ENCODE measurements at regions not wholly inside any gene's neighbourhood (a gene's known extent, or its start where the extent isn't known, plus 50 kb on each side); places are given as distances from the start of the nearest gene placed in this dataset.
"Not testable (repeated sequence)": the region's sequence is repeated elsewhere in the genome, so short reads cannot be mapped to it uniquely, and the experiment has no call there.

- H3K27ac ChIP-seq (ENCODE audit: low read length); H3K27me3 ChIP-seq (ENCODE audit: control insufficient read depth, insufficient read depth, low read length); H3K36me3 ChIP-seq (ENCODE audit: control insufficient read depth, insufficient read depth, low read length); H3K4me1 ChIP-seq (ENCODE audit: control insufficient read depth, insufficient read depth, low read length); DNase-seq (ENCODE audit: low read depth, low spot score); H3K4me3 ChIP-seq (ENCODE audit: low read length); H3K9me3 ChIP-seq (ENCODE audit: control insufficient read depth, insufficient read depth, low read length): not testable (repeated sequence)
- WGBS (ENCODE audit: insufficient coverage, insufficient read length) = no CpG with 5 or more reads among the region's 19 CpGs
Observed at GRCh38 chr16:58983181-58983965, 249.3 kb upstream of the GOT2 start.

GRCh38 chr16:58970775-58971174 is 236.7 kb upstream of the GOT2 start:
- DNase-seq (ENCODE audit: low read depth, low spot score) = no peak
- Histone ChIP-seq H3K36me3 (ENCODE audit: control insufficient read depth, insufficient read depth, low read length) (no peaks in the 10 kb centered on the region), H3K4me1 (ENCODE audit: control insufficient read depth, insufficient read depth, low read length) (no peaks in the 10 kb centered on the region), H3K4me3 (ENCODE audit: low read length) (no peak overlapping the region), H3K27me3 (ENCODE audit: control insufficient read depth, insufficient read depth, low read length) (no peaks in the 10 kb centered on the region), H3K27ac (ENCODE audit: low read length) (no peak overlapping the region), H3K9me3 (ENCODE audit: control insufficient read depth, insufficient read depth, low read length) (no peaks in the 10 kb centered on the region)
- no CpG with 5 or more reads among the region's 1 CpG for WGBS (ENCODE audit: insufficient coverage, insufficient read length)

- no peaks in the 10 kb centered on the region for H3K4me1 ChIP-seq (ENCODE audit: control insufficient read depth, insufficient read depth, low read length)
- H3K4me3 ChIP-seq (ENCODE audit: low read length) = no peak overlapping the region
- no peak for DNase-seq (ENCODE audit: low read depth, low spot score)
- H3K36me3 ChIP-seq (ENCODE audit: control insufficient read depth, insufficient read depth, low read length) = no peaks in the 10 kb centered on the region
- H3K9me3 ChIP-seq (ENCODE audit: control insufficient read depth, insufficient read depth, low read length) = no peaks in the 10 kb centered on the region
- no peaks in the 10 kb centered on the region for H3K27me3 ChIP-seq (ENCODE audit: control insufficient read depth, insufficient read depth, low read length)
- no CpG with 5 or more reads among the region's 3 CpGs for WGBS (ENCODE audit: insufficient coverage, insufficient read length)
- no peak overlapping the region for H3K27ac ChIP-seq (ENCODE audit: low read length)
Observed at GRCh38 chr16:58963479-58963878, 229.4 kb upstream of the GOT2 start.

DNA sequence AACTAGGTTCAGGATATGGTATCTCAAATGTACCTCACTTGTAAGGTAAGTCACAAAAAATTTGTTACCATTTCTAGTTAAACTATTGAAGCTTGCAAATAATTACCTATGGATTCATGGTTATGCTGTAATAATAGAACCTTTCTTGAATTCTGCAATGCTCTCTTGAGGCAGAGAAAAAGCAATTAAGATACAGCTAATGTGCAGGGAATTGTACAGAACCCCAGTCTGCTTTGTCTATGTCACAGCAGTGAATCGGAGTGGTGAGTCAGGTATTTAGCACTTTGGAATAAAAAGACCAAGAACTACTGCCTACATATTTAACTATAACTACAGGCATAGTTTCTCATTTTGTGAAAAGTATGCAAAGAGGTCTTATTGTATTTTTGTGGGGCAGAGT is 228.7 kb upstream of the GOT2 start:
- Histone ChIP-seq H3K27me3 (ENCODE audit: control insufficient read depth, insufficient read depth, low read length) (no peaks in the 10 kb centered on the region), H3K27ac (ENCODE audit: low read length) (no peak overlapping the region), H3K4me1 (ENCODE audit: control insufficient read depth, insufficient read depth, low read length) (no peaks in the 10 kb centered on the region), H3K9me3 (ENCODE audit: control insufficient read depth, insufficient read depth, low read length) (no peaks in the 10 kb centered on the region), H3K36me3 (ENCODE audit: control insufficient read depth, insufficient read depth, low read length) (no peaks in the 10 kb centered on the region), H3K4me3 (ENCODE audit: low read length) (no peak overlapping the region)
- DNase-seq (ENCODE audit: low read depth, low spot score) = no peak
- no CpG with 5 or more reads among the region's 1 CpG for WGBS (ENCODE audit: insufficient coverage, insufficient read length)

- H3K27me3 ChIP-seq (ENCODE audit: control insufficient read depth, insufficient read depth, low read length) = no peaks in the 10 kb centered on the region
- no peaks in the 10 kb centered on the region for H3K36me3 ChIP-seq (ENCODE audit: control insufficient read depth, insufficient read depth, low read length)
- DNase-seq (ENCODE audit: low read depth, low spot score) = peak; percentile 13
- H3K4me1 ChIP-seq (ENCODE audit: control insufficient read depth, insufficient read depth, low read length) = no peaks in the 10 kb centered on the region
- no CpG with 5 or more reads among the region's 4 CpGs for WGBS (ENCODE audit: insufficient coverage, insufficient read length)
- H3K9me3 ChIP-seq (ENCODE audit: control insufficient read depth, insufficient read depth, low read length) = no peaks in the 10 kb centered on the region
- H3K4me3 ChIP-seq (ENCODE audit: low read length) = no peak overlapping the region
- no peak overlapping the region for H3K27ac ChIP-seq (ENCODE audit: low read length)
Observed at GRCh38 chr16:58960484-58960883, 226.4 kb upstream of the GOT2 start.

DNA sequence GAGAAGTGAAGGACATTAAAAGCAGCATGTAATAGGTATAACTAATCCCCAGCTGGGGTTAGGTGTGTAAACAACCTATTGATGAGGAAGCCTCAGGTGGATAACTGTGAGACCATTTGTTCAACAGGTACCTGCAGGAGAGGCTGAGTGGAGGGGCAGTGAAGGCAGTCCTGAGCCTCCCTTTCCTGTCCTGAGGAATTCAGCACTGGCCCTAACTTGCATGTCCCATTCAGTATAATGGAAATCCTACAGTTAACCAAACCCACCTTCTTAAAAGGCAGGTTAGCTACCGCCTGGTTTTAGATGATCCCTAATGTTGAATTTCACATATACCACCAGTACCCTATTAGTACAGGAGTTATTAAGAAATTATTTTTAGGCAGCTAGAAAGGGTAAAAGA is 225.9 kb upstream of the GOT2 start:
- no peaks in the 10 kb centered on the region for H3K4me1 ChIP-seq (ENCODE audit: control insufficient read depth, insufficient read depth, low read length)
- H3K36me3 ChIP-seq (ENCODE audit: control insufficient read depth, insufficient read depth, low read length) = no peaks in the 10 kb centered on the region
- H3K4me3 ChIP-seq (ENCODE audit: low read length) = no peak overlapping the region
- DNase-seq (ENCODE audit: low read depth, low spot score) = no peak
- no peak overlapping the region for H3K27ac ChIP-seq (ENCODE audit: low read length)
- WGBS (ENCODE audit: insufficient coverage, insufficient read length) = no CpG with 5 or more reads among the region's 1 CpG
- no peaks in the 10 kb centered on the region for H3K27me3 ChIP-seq (ENCODE audit: control insufficient read depth, insufficient read depth, low read length)
- H3K9me3 ChIP-seq (ENCODE audit: control insufficient read depth, insufficient read depth, low read length) = no peaks in the 10 kb centered on the region

- Histone ChIP-seq H3K4me3 (ENCODE audit: low read length) (no peak overlapping the region), H3K4me1 (ENCODE audit: control insufficient read depth, insufficient read depth, low read length) (no peaks in the 10 kb centered on the region), H3K36me3 (ENCODE audit: control insufficient read depth, insufficient read depth, low read length) (no peaks in the 10 kb centered on the region), H3K9me3 (ENCODE audit: control insufficient read depth, insufficient read depth, low read length) (no peaks in the 10 kb centered on the region), H3K27me3 (ENCODE audit: control insufficient read depth, insufficient read depth, low read length) (no peaks in the 10 kb centered on the region), H3K27ac (ENCODE audit: low read length) (no peak overlapping the region)
- DNase-seq (ENCODE audit: low read depth, low spot score) = no peak
Observed at GRCh38 chr16:58958749-58959148, 224.6 kb upstream of the GOT2 start.

DNA sequence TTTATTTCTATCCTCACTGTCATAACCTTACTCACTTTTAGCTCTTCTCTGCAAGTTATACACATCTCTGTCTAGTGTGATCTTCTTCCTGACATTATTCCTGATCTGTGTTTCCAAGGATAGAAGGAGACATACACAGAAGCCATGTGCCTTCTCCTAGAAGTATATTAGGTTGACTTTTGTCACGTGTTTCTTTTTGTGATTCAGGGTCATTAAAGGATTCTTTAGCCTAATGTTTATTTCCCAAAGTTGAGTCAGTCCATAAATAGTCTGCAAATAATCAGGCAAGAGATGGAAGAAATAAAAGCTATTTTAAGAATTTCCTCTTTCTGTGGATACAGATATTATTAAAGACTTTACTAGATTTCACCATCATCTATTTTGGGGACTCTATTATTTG is 214.1 kb upstream of the GOT2 start:
- Histone ChIP-seq H3K4me1 (ENCODE audit: control insufficient read depth, insufficient read depth, low read length) (no peaks in the 10 kb centered on the region), H3K27ac (ENCODE audit: low read length) (no peak overlapping the region), H3K36me3 (ENCODE audit: control insufficient read depth, insufficient read depth, low read length) (no peaks in the 10 kb centered on the region), H3K9me3 (ENCODE audit: control insufficient read depth, insufficient read depth, low read length) (no peaks in the 10 kb centered on the region), H3K27me3 (ENCODE audit: control insufficient read depth, insufficient read depth, low read length) (no peaks in the 10 kb centered on the region), H3K4me3 (ENCODE audit: low read length) (no peak overlapping the region)
- no peak for DNase-seq (ENCODE audit: low read depth, low spot score)
- WGBS (ENCODE audit: insufficient coverage, insufficient read length) = no CpG with 5 or more reads among the region's 1 CpG

DNA sequence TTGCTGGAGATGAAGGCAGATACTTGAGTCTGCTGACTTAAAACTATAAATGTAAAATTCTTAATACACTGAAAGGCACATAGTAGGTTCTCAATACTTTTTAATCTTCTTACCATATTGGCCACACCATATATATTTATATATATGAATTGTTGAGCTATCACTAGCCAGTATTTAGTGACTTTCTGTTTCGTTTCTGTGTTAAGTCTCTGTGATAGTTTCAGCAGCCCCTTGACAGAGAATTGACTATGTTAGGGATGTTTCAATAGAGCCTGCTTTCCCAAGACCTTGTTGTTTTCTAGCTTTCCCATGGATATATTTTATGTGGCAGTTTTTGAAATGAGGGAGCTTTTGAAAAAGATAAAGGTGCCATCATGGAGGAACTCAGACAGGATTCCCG is 206.5 kb upstream of the GOT2 start:
- H3K9me3 ChIP-seq (ENCODE audit: control insufficient read depth, insufficient read depth, low read length) = no peaks in the 10 kb centered on the region
- no peak for DNase-seq (ENCODE audit: low read depth, low spot score)
- no peak overlapping the region for H3K27ac ChIP-seq (ENCODE audit: low read length)
- H3K36me3 ChIP-seq (ENCODE audit: control insufficient read depth, insufficient read depth, low read length) = no peaks in the 10 kb centered on the region
- no peaks in the 10 kb centered on the region for H3K27me3 ChIP-seq (ENCODE audit: control insufficient read depth, insufficient read depth, low read length)
- WGBS (ENCODE audit: insufficient coverage, insufficient read length) = no CpG with 5 or more reads among the region's 2 CpGs
- peaks cover 1% of the 10 kb centered on the region; the same call in 1 of the 2 replicates for H3K4me1 ChIP-seq (ENCODE audit: control insufficient read depth, insufficient read depth, low read length)
- H3K4me3 ChIP-seq (ENCODE audit: low read length) = no peak overlapping the region

- Histone ChIP-seq H3K27me3 (ENCODE audit: control insufficient read depth, insufficient read depth, low read length) (no peaks in the 10 kb centered on the region), H3K4me3 (ENCODE audit: low read length) (no peak overlapping the region), H3K9me3 (ENCODE audit: control insufficient read depth, insufficient read depth, low read length) (no peaks in the 10 kb centered on the region), H3K4me1 (ENCODE audit: control insufficient read depth, insufficient read depth, low read length) (peaks cover 1% of the 10 kb centered on the region; the same call in 1 of the 2 replicates), H3K27ac (ENCODE audit: low read length) (no peak overlapping the region), H3K36me3 (ENCODE audit: control insufficient read depth, insufficient read depth, low read length) (no peaks in the 10 kb centered on the region)
- no CpG with 5 or more reads among the region's 7 CpGs for whole genome bisulfite sequencing (ENCODE audit: insufficient coverage, insufficient read length)
- DNase-seq (ENCODE audit: low read depth, low spot score) = no peak
Observed at GRCh38 chr16:58938811-58939210, 204.7 kb upstream of the GOT2 start.

DNA sequence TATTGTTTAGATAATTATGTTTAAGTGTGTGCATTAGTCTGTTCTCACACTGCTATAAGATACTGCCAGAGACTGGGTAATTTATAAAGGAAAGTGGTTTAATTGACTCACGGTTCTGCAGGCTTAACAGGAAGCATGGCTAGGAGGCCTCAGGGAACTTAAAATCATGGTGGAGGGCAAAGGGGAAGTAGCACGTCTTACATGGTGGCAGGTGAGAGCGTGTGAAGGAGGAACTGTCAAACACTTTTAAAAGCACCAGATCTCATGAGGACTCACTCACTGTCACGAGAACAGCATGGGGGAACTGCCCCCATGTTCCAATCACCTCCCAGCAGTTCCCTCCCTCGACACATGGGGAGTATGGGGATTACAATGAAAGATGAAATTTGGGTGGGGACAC is 203.5 kb upstream of the GOT2 start:
- Histone ChIP-seq H3K36me3 (ENCODE audit: control insufficient read depth, insufficient read depth, low read length) (no peaks in the 10 kb centered on the region), H3K9me3 (ENCODE audit: control insufficient read depth, insufficient read depth, low read length) (no peaks in the 10 kb centered on the region), H3K4me1 (ENCODE audit: control insufficient read depth, insufficient read depth, low read length) (peaks cover 1% of the 10 kb centered on the region; the same call in 1 of the 2 replicates), H3K27ac (ENCODE audit: low read length) (no peak overlapping the region), H3K4me3 (ENCODE audit: low read length) (no peak overlapping the region), H3K27me3 (ENCODE audit: control insufficient read depth, insufficient read depth, low read length) (no peaks in the 10 kb centered on the region)
- no CpG with 5 or more reads among the region's 5 CpGs for WGBS (ENCODE audit: insufficient coverage, insufficient read length)
- DNase-seq (ENCODE audit: low read depth, low spot score) = no peak
